ACC112 (cell line): ENCODE measurements at regions not wholly inside any gene's neighbourhood (a gene's known extent, or its start where the extent isn't known, plus 50 kb on each side); places are given as distances from the start of the nearest gene placed in this dataset.

Experiments
- H2AFZ ChIP-seq: fragments of 200-600 bp; sonication (generic); one replicate; pipeline ENCODE4 v1.6.0; 2017; ENCODE audit warnings: antibody characterized with exemption, low read length; ENCODE audit not compliant: unreplicated experiment
- H3K27ac ChIP-seq: fragments of 200-600 bp; sonication (generic); 2 replicates; pipeline ENCODE4 v1.5.1; 2014; ENCODE audit warnings: low read depth, mild to moderate bottlenecking, antibody characterized with exemption, low read length, moderate library complexity
- H3K27me3 ChIP-seq: fragments of 200-600 bp; sonication (generic); 2 replicates; pipeline ENCODE4 v1.6.1; 2014; ENCODE audit warnings: mild to moderate bottlenecking, antibody characterized with exemption, low read length, moderate library complexity, mixed read lengths; ENCODE audit not compliant: insufficient read depth
- H3K36me3 ChIP-seq: fragments of 200-600 bp; sonication (generic); 2 replicates; pipeline ENCODE4 v1.6.1; 2016; ENCODE audit warnings: mild to moderate bottlenecking, antibody characterized with exemption, low read length, moderate library complexity, mixed read lengths; ENCODE audit not compliant: insufficient read depth
- H3K4me1 ChIP-seq: fragments of 200-600 bp; sonication (generic); one replicate; pipeline ENCODE4 v1.6.1; 2016; ENCODE audit warnings: low read length, mixed read lengths; ENCODE audit not compliant: insufficient read depth, unreplicated experiment, control insufficient read depth
- H3K4me3 ChIP-seq: fragments of 200-600 bp; sonication (generic); 2 replicates; pipeline ENCODE4 v1.5.1; 2014; ENCODE audit warnings: mild to moderate bottlenecking, low read depth, low read length
- H3K79me2 ChIP-seq: fragments of 200-600 bp; sonication (generic); one replicate; pipeline ENCODE4 v1.6.0; 2016; ENCODE audit warnings: low read length; ENCODE audit not compliant: control insufficient read depth, unreplicated experiment, insufficient read depth

DNA sequence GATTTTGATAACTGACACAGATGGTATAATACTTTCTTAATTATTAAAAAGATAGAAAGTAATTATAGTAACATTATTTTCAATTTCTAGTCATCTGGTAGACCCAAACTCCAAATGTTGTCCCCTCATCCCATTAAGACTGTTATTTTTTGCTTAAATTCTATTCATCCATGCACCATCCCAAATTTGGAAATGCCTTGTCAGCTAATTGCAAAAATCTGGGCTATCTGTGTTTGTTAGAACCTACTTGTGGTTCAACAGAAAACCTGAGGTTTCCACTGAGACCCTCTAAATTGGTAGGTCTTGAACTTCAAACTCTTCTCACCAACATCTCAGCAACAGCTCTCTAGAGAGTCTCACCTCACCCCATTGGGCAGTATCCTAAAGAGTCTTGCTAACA, 172.2 kb upstream of the ADGRL3 start:
- no peaks in the 10 kb centered on the region for H3K4me1 ChIP-seq
- no peaks in the 10 kb centered on the region for H3K36me3 ChIP-seq
- no peak overlapping the region for H3K27ac ChIP-seq
- no peak overlapping the region for H3K4me3 ChIP-seq
- H3K79me2 ChIP-seq, result no peaks in the 10 kb centered on the region
- no peak overlapping the region for H2AFZ ChIP-seq
- no peaks in the 10 kb centered on the region for H3K27me3 ChIP-seq

DNA sequence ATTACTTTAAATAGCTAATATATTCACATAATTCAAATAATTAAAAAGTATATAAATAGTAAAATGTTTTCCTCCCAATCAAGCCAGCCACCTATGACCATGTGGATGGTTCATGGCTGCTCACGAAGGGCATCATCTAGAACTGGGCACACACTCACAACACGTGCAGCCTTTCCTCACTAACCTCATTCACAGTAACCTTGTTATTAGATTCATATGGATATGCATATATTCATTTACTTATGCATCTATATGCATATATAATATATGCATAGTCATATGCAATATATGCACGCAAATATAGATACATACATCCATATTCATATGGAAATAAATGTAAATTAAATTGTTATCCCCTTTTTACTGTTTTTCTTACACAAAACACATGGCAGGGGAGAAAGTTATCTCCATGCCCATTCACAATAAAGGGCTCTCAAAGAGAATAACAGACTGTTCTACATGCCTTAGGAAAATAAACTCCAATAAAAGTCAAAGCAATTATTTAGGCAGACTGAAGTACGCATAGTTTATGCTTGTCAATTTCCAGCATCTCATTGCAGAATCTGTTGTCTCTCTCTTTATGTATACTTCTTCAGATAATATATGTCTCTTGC, 163.9 kb upstream of the ADGRL3 start:
- no peaks in the 10 kb centered on the region for H3K79me2 ChIP-seq
- no peak overlapping the region for H3K27ac ChIP-seq
- H2AFZ ChIP-seq, result no peak overlapping the region
- H3K36me3 ChIP-seq, result no peaks in the 10 kb centered on the region
- H3K4me3 ChIP-seq, result no peak overlapping the region
- no peaks in the 10 kb centered on the region for H3K4me1 ChIP-seq
- H3K27me3 ChIP-seq, result no peaks in the 10 kb centered on the region

DNA sequence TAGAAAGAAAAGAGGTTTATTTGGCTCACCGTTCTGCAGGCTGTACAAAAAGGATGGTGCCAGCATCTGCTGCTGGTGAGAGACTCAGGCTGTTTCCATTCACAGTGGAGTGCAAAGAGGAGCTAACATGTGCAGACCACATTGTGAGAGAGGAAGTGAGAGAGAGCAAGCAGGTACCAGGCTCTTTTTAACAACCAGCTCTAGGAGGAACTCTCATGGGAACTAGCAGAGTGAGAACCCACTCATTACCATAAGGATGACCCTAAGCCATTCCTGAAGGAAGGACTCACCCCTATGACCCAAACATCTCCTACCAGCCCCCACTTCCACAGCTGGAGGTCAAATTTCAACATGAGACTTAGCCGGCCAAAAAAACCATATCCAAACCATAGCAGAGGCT, 158.6 kb upstream of the ADGRL3 start:
- H3K4me3 ChIP-seq, result no peak overlapping the region
- no peaks in the 10 kb centered on the region for H3K4me1 ChIP-seq
- H3K27ac ChIP-seq, result no peak overlapping the region
- no peak overlapping the region for H2AFZ ChIP-seq
- no peaks in the 10 kb centered on the region for H3K79me2 ChIP-seq
- H3K27me3 ChIP-seq, result no peaks in the 10 kb centered on the region
- H3K36me3 ChIP-seq, result no peaks in the 10 kb centered on the region

DNA sequence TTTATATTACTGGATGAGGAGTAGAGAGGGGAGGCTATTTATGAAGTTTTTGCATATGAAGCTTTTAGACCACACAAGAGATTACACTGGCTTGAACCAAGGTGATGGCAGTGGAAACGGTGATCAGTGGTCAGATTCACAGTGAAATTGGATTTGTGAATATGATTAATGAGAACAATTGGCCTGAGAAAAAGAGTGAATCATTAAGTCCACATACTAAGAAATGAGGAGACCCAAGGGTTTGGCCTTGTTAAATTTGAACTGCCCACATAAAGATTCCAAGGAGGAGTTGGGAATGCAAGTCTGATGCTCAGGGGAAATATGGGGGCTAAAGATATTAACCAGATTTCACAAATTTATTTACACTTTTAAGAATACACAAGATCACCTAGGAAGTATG, 155.3 kb upstream of the ADGRL3 start:
- Histone ChIP-seq H3K4me3 (no peak overlapping the region), H2AFZ (no peak overlapping the region), H3K36me3 (no peaks in the 10 kb centered on the region), H3K27ac (no peak overlapping the region), H3K4me1 (no peaks in the 10 kb centered on the region), H3K79me2 (no peaks in the 10 kb centered on the region), H3K27me3 (peaks cover 3% of the 10 kb centered on the region; the same call in 1 of the 2 replicates)

DNA sequence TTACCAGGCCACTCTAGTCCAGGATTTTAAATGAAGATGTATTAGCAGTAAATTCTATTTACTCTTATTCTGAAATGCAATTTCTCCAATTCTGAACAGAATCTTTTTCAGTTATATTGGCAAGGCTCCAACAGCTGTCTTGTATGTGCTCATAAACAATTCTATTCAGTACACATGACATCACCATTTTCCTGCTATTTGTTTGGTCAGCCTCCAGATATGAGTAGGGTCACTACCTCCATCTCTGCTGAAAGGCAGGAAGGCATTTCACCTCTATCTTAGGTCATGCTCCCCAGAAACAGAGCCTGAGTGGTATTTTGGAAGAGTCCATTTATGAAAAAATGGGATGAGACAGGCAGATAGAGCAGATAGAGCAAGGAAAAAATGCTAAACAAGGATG, 151.1 kb upstream of the ADGRL3 start:
- Histone ChIP-seq H3K79me2 (no peaks in the 10 kb centered on the region), H3K4me3 (no peak overlapping the region), H3K27me3 (peaks cover 9% of the 10 kb centered on the region; the same call in 1 of the 2 replicates), H3K36me3 (no peaks in the 10 kb centered on the region), H3K4me1 (no peaks in the 10 kb centered on the region), H3K27ac (no peak overlapping the region), H2AFZ (no peak overlapping the region)

DNA sequence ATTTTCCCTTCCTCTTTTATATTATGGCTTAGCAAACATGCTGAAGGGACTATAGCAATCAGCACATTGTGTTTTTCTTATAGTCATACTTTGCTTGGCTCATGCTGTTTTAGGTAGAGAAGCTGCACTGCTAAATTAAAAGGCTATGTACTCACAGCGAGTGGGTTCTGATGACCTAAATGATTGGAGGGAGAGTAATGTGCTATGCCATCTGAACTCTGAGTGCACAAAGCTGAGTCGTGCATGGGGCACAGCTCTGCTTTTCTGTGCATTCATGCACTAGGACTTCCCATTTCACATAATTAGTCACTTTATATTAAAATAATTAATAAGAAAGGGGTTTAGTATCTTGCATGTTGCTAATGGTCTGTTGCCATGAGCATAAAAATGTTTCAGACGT, 132.7 kb upstream of the ADGRL3 start:
- H3K36me3 ChIP-seq, result no peaks in the 10 kb centered on the region

DNA sequence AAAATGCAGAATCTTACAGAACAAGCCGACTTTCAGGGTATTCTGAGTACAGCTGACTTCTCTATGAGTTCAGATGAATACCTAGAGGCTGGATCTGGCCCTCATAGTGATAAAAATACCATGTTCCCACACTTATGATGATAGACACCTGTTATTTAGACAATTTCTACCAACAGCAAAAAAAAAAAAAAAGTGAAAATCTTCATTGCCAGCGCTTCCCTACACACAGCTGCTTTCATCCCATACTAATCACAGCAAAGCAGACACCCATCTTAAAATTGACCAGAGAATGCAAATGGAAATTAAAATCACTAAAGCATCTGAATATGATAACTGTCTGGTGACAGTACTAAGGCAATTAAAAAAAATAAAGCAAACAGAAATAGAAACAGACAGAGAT, 132.1 kb upstream of the ADGRL3 start:
- no peaks in the 10 kb centered on the region for H3K36me3 ChIP-seq
- no peak overlapping the region for H3K4me3 ChIP-seq
- no peaks in the 10 kb centered on the region for H3K4me1 ChIP-seq
- no peak overlapping the region for H3K27ac ChIP-seq
- H3K79me2 ChIP-seq, result no peaks in the 10 kb centered on the region
- H2AFZ ChIP-seq, result no peak overlapping the region
- peaks cover 49% of the 10 kb centered on the region for H3K27me3 ChIP-seq

More for the DNA sequence above, 132.7 kb upstream of the ADGRL3 start:
- Histone ChIP-seq H3K4me1 (no peaks in the 10 kb centered on the region), H2AFZ (no peak overlapping the region), H3K27ac (no peak overlapping the region), H3K4me3 (no peak overlapping the region), H3K27me3 (peaks cover 49% of the 10 kb centered on the region), H3K79me2 (no peaks in the 10 kb centered on the region)

DNA sequence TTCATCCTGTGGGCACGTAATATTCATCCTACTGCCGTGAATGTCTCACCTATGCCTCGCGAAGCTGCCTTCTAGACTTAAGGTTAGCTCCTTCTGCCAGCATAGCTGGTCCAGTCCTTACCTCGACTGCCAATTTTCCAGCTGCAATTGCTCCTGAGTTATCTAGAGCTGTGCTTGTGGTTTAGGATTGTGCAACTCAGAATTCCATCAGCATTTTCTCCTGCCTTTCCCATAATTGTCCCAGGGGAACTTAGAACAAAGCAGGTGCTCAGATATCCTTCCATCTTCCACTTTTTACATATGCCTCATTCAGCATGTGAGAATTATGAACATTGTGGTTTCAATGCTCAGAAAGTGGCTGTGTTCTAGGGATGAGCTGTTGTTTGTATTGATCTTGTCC, 131.4 kb upstream of the ADGRL3 start:
- Histone ChIP-seq H2AFZ (no peak overlapping the region), H3K4me3 (no peak overlapping the region), H3K4me1 (no peaks in the 10 kb centered on the region)

DNA sequence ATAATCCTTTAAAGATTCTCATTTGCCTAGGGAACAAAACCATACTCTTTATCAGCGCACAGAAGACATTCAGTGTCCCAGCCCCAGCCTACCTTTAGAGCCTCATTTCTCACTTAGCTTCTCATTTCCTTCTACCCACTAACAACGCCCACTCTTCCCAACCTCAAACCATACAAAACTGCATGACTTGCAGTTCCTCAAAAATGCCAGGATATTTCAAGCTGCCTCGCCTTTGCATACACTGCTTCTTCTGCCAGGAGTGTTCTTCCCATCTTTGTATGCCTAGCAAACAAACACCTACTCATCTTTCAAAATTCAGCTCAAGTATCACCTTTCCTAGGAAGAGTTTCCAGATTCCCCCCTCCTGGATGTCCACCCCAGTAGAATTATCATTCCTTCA, 129.9 kb upstream of the ADGRL3 start:
- H3K36me3 ChIP-seq, result no peaks in the 10 kb centered on the region

More for the DNA sequence above, 131.4 kb upstream of the ADGRL3 start:
- Histone ChIP-seq H3K36me3 (no peaks in the 10 kb centered on the region), H3K79me2 (no peaks in the 10 kb centered on the region), H3K27me3 (peaks cover 47% of the 10 kb centered on the region), H3K27ac (no peak overlapping the region)

DNA sequence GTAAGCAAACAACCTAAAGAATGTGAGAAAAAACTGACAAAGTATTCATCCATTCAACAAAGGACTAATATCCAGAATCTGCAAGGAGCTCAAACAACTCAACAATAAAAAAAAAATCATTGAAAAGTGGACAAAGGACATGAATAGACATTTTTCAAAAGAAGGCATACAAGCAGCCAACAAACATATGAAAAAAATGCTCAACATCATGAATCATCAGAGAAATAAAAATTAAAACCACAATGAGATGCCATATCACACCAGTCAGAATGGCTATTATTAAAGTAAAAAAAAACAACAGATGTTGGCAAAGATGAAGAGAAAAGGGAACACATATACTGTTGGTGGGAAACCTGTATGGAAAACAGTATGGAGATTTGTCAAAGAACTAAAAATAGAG, 120.7 kb upstream of the ADGRL3 start:
- peaks cover 24% of the 10 kb centered on the region for H3K27me3 ChIP-seq
- no peak overlapping the region for H3K4me3 ChIP-seq
- no peaks in the 10 kb centered on the region for H3K36me3 ChIP-seq
- H3K4me1 ChIP-seq, result no peaks in the 10 kb centered on the region
- H2AFZ ChIP-seq, result no peak overlapping the region
- no peaks in the 10 kb centered on the region for H3K79me2 ChIP-seq
- no peak overlapping the region for H3K27ac ChIP-seq

More for the DNA sequence above, 129.9 kb upstream of the ADGRL3 start:
- H3K27me3 ChIP-seq, result peaks cover 35% of the 10 kb centered on the region
- no peak overlapping the region for H3K4me3 ChIP-seq
- H3K79me2 ChIP-seq, result no peaks in the 10 kb centered on the region
- H3K27ac ChIP-seq, result no peak overlapping the region
- H2AFZ ChIP-seq, result no peak overlapping the region
- H3K4me1 ChIP-seq, result no peaks in the 10 kb centered on the region

DNA sequence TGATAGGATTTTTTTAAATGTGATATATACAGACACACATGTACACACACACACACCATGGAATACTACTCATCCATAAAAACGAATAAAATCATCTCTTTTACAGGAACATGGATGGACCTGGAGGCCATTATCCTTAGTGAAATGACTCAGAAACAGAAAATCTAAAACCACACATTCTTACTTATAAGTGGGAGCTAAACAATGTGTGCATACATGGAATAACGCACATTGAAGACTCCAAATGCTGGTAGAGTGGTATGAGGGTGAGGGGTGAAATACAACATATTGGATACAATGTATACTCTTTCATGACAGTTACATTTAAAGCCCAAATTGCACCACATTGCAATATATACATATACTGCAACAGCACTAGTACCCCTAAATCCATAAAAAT, 120.2 kb upstream of the ADGRL3 start:
- no peaks in the 10 kb centered on the region for H3K79me2 ChIP-seq
- no peaks in the 10 kb centered on the region for H3K36me3 ChIP-seq
- H3K4me1 ChIP-seq, result no peaks in the 10 kb centered on the region
- H3K4me3 ChIP-seq, result no peak overlapping the region
- no peak overlapping the region for H2AFZ ChIP-seq
- peaks cover 24% of the 10 kb centered on the region for H3K27me3 ChIP-seq
- no peak overlapping the region for H3K27ac ChIP-seq
